ENCODE measurements at regions not wholly inside any gene's neighbourhood (a gene's known extent, or its start where the extent isn't known, plus 50 kb on each side); places are given as distances from the start of the nearest gene placed in this dataset.
"Not testable (repeated sequence)": the region's sequence is repeated elsewhere in the genome, so short reads cannot be mapped to it uniquely, and the experiment has no call there.

DNA sequence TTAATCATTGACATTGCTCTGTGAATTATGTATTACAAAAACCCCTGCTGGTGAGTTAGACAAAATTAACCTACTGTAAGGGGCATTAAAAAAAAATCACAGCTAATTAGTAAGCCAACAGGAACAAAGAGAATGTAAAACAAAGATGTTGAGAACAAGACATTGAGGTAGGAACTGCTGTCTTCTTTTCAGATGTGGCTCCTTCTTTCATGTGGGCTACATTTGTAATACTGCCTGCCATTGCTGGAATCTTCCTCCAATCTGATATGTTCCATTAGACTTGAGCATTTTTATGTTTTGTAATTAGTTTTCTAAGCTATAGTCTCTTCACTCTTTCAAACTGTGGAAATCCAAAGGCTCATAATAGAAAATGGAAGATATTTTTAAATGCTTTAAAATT, 353.0 kb downstream of the ADGRL2 start:
- no peak for DNase-seq (ENCODE audit: extremely low read depth, low read depth)

GRCh38 chr1:82153272-82153629, 352.5 kb downstream of the ADGRL2 start:
- DNase-seq (ENCODE audit: extremely low read depth, low read depth): no peak

GRCh38 chr1:82152356-82153271, 351.9 kb downstream of the ADGRL2 start:
- DNase-seq (ENCODE audit: extremely low read depth, low read depth): no peak

DNA sequence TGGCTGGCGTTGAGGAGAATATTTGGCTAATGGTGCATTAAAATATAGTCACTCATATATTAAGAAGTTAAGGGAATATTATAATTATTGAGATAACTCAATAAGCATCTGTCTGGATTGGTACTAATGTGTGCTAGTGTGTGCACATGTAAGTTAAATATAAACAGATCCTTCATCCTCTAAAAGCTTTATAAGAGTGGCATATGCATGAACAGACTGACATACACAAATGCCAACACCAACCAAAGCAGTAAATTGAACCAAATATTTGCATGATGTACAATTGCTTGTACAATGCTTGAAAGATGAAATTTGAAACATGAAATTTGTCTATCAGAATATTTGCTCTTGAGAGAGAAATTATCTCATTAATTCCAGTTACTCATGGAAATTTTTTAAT, 344.9 kb downstream of the ADGRL2 start:
- DNase-seq (ENCODE audit: extremely low read depth, low read depth): no peak

DNA sequence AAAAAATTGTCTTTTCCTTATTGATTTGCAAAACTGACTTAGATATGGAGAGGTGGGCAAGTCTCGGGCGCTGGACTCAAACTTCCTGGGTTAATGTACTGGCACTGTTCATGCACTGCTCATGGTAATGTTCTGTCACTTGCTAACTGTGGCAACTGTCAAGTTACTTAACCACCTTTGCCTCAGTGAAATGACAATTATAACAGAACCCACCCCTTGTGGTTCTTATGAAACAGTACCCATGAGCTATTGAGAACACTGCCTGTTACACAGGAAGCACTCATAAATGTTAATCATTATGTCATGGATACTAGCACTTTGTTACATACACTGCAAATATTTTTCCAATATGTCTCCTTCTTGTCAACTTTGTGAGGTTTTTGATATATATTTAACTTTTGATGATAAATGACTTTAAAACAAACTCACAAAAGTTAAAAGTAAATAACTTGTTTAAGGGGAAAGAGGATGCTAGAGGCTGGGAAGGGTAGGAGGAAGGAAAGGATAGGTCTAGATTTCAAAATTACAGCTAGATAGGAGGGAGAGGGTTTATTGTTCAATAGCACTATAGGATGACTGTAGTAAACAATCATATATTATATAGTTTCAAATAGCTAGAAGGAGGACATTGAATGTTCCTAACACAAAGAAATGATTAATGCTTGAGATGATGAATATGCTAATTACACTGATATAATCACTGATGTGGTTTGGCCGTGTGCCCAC, 342.5 kb downstream of the ADGRL2 start:
- DNase-seq (ENCODE audit: extremely low read depth, low read depth): no peak

- no peak for DNase-seq (ENCODE audit: extremely low read depth, low read depth)
Measured at GRCh38 chr1:82141390-82141789, 340.7 kb downstream of the ADGRL2 start.

GRCh38 chr1:82139751-82140468, 339.2 kb downstream of the ADGRL2 start:
- no peak for DNase-seq (ENCODE audit: extremely low read depth, low read depth)

DNA sequence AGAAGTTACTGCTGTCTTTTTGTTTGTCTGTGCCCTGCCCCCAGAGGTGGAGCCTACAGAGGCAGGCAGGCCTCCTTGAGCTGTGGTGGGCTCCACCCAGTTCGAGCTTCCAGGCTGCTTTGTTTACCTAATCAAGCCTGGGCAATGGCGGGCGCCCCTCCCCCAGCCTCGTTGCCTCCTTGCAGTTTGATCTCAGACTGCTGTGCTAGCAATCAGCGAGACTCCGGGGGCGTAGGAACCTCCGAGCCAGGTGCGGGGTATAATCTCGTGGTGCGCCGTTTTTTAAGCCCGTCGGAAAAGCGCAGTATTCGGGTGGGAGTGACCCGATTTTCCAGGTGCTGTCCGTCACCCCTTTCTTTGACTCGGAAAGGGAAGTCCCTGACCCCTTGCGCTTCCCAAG, 335.6 kb downstream of the ADGRL2 start:
- not testable (repeated sequence) for DNase-seq (ENCODE audit: extremely low read depth, low read depth)

DNA sequence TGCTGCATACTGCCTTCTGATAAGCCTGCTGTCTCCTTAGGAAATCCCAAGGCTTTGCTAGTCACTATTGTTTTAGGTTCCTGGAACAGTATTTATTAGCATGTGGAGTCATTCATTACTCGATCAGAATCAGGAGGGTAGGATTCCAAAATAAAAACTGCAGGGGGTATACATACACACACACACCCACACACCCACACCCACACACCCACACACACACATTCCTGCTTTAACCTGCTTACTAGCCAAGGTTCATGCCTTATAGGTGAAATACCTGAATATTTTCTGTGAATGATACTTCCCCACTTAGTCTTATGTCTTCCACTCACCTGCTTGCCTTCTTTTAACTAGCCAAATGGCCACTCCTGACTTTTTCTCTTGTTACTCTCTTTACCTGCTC, 325.1 kb downstream of the ADGRL2 start:
- DNase-seq (ENCODE audit: extremely low read depth, low read depth): no peak

DNA sequence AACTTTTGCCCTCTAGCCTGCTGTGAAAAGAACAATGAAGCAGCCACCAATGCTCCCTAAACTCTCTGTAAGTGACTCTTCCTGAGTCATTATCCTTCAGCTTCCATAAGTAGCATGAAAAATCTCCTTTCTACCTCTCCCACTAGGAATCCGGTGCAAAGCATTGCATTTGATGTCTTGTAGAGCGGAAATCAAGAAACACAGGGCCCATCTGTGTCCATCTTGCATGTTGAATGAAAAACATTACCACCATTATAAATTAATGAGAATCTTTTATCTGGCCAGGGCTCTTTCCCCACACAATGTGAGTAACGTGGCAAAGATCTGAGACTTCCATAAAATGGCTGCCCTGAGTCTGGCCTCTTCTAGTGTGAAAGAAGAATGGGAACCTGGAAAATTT, 324.4 kb downstream of the ADGRL2 start:
- no peak for DNase-seq (ENCODE audit: extremely low read depth, low read depth)

GRCh38 chr1:82121421-82121820, 320.7 kb downstream of the ADGRL2 start:
- DNase-seq (ENCODE audit: extremely low read depth, low read depth): no peak

- DNase-seq (ENCODE audit: extremely low read depth, low read depth): no peak
Measured at GRCh38 chr1:82116105-82116504, 315.4 kb downstream of the ADGRL2 start.

GRCh38 chr1:82114887-82115286, 314.2 kb downstream of the ADGRL2 start:
- no peak for DNase-seq (ENCODE audit: extremely low read depth, low read depth)

DNA sequence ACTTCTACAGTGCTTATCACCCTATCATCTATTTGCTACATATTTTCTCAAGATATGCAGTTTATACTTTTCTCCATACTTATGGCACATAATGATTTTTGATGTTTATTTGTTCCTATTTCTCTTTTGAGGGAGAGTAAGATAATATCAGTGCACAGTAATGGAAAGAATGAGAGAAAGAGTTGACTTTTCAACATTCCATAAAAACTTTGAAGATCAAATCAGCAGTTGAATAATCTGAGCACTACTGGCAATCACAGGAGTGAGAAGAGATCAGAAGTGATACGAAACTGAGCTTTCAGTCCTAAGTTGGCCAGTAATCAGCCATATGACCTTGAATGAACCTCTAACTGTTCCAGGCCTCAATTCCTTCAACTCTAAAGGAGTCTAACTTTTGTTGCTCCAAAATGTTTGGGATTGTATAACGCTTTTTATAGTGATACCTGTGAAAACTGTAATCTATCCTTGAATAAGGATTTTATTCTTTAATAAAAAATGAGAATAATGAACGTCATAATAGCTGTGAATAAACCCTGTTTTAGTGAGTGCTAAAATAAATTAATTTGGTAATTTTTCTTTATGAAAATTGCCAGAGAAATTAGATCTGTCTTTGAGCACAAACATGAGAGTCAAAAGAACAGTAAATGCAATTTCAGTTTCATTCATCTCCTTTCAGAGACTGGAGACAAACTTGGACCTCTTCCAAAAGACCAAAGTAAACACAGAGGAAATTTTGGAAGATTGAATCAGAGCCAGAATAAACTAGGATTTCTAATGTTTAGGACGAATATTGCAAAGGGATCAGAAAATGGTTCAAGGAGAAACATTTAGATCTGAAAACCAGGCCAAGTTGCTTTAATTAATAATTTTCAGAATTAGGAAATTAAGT, 309.9 kb downstream of the ADGRL2 start:
- DNase-seq (ENCODE audit: extremely low read depth, low read depth): no peak

DNA sequence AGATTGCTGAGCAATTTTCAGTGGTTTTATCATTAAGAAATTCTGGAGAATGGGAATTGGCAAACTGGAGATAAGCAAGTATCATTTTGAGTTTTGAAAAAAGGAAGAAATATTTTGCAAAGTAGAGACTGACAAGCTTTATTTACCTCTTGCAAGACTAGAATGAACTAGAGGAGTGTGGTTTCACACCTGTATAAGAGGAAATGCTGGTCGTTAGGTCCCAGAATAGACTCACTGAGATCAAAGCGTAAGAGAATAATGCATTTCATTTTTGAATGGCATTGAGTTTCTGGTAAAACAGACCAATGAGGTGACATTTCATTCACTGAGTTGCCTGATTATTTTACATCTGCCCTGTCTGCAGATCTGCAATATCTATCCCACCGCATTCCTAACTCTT, 308.1 kb downstream of the ADGRL2 start:
- no peak for DNase-seq (ENCODE audit: extremely low read depth, low read depth)

GRCh38 chr1:82106672-82107071, 305.9 kb downstream of the ADGRL2 start:
- DNase-seq (ENCODE audit: extremely low read depth, low read depth): no peak

DNA sequence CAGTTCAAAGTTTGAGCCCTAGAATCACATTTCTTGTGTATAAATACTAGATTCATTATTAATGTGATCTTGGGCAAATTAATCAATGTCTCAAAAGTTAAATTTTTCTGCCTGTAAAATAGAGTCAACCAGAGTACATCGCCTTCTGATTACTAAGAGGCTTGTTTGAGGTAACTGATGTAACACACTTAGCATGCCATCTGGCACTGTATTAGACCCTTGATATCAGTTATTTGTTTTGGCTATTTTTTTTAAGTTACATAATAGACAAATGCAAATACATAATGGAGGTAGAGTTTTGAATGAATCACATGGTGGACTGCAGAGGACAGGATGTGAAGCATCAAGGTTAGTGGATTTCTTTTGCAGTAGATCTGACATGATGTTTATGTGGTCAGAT, 298.4 kb downstream of the ADGRL2 start:
- no peak for DNase-seq (ENCODE audit: extremely low read depth, low read depth)

DNA sequence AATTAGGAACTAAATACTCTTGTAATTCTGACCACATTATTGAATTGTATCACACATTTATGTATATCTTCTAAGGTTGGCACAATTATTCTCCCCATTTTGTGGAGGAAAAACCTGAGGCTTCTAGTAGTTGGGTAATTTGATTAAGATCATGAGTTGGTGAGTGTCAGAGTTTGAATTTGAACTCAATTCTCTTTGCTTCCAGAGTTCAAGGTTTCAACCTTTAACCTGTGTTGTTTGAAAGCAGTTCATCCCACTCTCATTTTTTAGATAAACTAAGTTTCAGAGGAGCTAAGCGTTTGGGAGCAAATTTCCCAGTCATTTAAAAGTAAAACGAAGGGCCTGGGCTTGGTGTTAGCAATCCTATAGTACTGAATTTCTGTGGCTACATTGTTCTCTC, 293.4 kb downstream of the ADGRL2 start:
- DNase-seq (ENCODE audit: extremely low read depth, low read depth): no peak

GRCh38 chr1:82091729-82092128, 291.0 kb downstream of the ADGRL2 start:
- no peak for DNase-seq (ENCODE audit: extremely low read depth, low read depth)

DNA sequence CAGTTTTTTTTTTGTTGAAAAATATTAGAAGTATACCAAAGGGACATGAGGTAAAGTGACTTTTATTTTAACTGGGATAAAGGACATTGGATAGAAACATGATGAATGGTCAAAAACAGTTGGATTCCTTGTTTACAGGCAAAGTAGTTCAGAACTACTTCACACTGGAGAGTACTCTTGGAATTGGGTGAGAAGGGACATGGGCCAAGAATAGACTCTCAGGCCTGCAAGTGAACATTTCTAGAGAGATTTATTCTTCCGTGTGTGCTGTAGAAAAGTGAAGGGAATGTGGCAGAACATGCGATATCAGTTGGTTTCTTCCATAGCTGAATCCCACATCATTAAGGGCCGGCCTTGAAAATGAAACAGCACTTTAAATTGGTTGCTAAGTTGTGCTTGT, 290.5 kb downstream of the ADGRL2 start:
- DNase-seq (ENCODE audit: extremely low read depth, low read depth): no peak

GRCh38 chr1:82090104-82090503, 289.4 kb downstream of the ADGRL2 start:
- no peak for DNase-seq (ENCODE audit: extremely low read depth, low read depth)
